K562 (cell line): ENCODE measurements at regions not wholly inside any gene's neighbourhood (a gene's known extent, or its start where the extent isn't known, plus 50 kb on each side); places are given as distances from the start of the nearest gene placed in this dataset.

Experiments
- ATAC-seq: fragments of 200-7000 bp; cut with Tn5 transposase; 3 replicates; pipeline ENCODE4 v1.9.1; 2020; ENCODE audit warnings: moderate library complexity
- BruUV-seq: library from RNA; stranded (reverse); fragments of 400-500 nt; replicated peaks from 2 replicates; lab custom pipeline; 2021; lab: Mats Ljungman, UMichigan
- CTCF ChIA-PET: fragments of 300-600 bp; formaldehyde crosslinking; extraction: SDS; loops from one replicate; lab custom pipeline; 2021; ENCODE audit warnings: low intra/inter-chr PET ratio; lab: Yijun Ruan, JAX
- POLR2A ChIA-PET: fragments of 300-600, 350-650 bp; sonication (Branson Sonifier 250); formaldehyde crosslinking; extraction: SDS; loops from one replicate; lab custom pipeline; 2021; ENCODE audit warnings: antibody characterized with exemption, inconsistent platforms; lab: Yijun Ruan, JAX
- DNase-seq, 4 experiments: peaks; one replicate each; pipeline versions ENCODE4 v3.0.0 to v3.0.0-alpha.2; 2011 to 2018; ENCODE audit warnings: low spot score in 3 of 4, mixed read lengths in 3 of 4; ENCODE audit errors: extremely low read depth in 1 of 4
- FAIRE-seq: peaks from 2 replicates; lab custom pipeline; 2011; peaks lifted over from hg19 to GRCh38; lab: Jason Lieb, UNC
- H2AFZ ChIP-seq: 2 replicates; pipeline ENCODE4 v1.6.0; 2011; ENCODE audit warnings: low read depth, low read length, control low read depth, inconsistent platforms
- H3K27ac ChIP-seq: fragments of 200-600 bp; 3 replicates; pipeline ENCODE4 v1.8.0; 2011; ENCODE audit warnings: low read depth, mild to moderate bottlenecking, control low read depth, inconsistent platforms, low read length, moderate library complexity, mixed read lengths; ENCODE audit errors: extremely low read depth
- H3K27me3 ChIP-seq, 2 experiments: fragments of 300-600 bp in 1 of 2; 2 replicates in 1 of 2; 3 replicates in 1 of 2; pipeline versions ENCODE4 v1.6.0 to v1.8.0; 2011; ENCODE audit warnings: inconsistent platforms in 2 of 2, low read length in 2 of 2, mild to moderate bottlenecking in 1 of 2, mixed read lengths in 1 of 2, moderate library complexity in 1 of 2; ENCODE audit not compliant: control insufficient read depth in 2 of 2, insufficient read depth in 2 of 2
- H3K36me3 ChIP-seq: fragments of 300-600 bp; 3 replicates; pipeline ENCODE4 v1.8.0; 2011; ENCODE audit warnings: mild to moderate bottlenecking, low read length, inconsistent platforms; ENCODE audit not compliant: control insufficient read depth, insufficient read depth
- H3K4me1 ChIP-seq, 2 experiments: fragments of 200-600 bp in 1 of 2; replicated peaks in 1 of 2; 2 replicates in 1 of 2; 3 replicates in 1 of 2; pipeline versions ENCODE4 v1.5.1 to v1.8.0; 2011; ENCODE audit warnings: inconsistent platforms in 2 of 2, low read length in 2 of 2, mild to moderate bottlenecking in 1 of 2, mixed read lengths in 1 of 2, moderate library complexity in 1 of 2; ENCODE audit not compliant: control insufficient read depth in 2 of 2, insufficient read depth in 2 of 2
- H3K4me2 ChIP-seq: 2 replicates; pipeline ENCODE4 v1.6.1; 2011; ENCODE audit warnings: low read length, control low read depth, inconsistent platforms, mixed read lengths; ENCODE audit not compliant: insufficient read depth
- H3K4me3 ChIP-seq: fragments of 200-600 bp; sonication (generic), shearing (Covaris generic); 2 replicates; pipeline ENCODE4 v1.5.1; 2016; ENCODE audit warnings: control low read depth, inconsistent platforms
- H3K79me2 ChIP-seq: fragments of 200-600 bp; 3 replicates; pipeline ENCODE4 v1.8.0; 2011; ENCODE audit warnings: low read length, inconsistent platforms; ENCODE audit not compliant: control insufficient read depth, insufficient read depth
- H3K9ac ChIP-seq, 2 experiments: 2 replicates each; pipeline versions ENCODE4 v1.6.0 to v1.6.1; 2011; ENCODE audit warnings: low read depth in 2 of 2, low read length in 2 of 2, control low read depth in 1 of 2, inconsistent platforms in 1 of 2, mild to moderate bottlenecking in 1 of 2, mixed read lengths in 1 of 2; ENCODE audit not compliant: insufficient read depth in 1 of 2
- H3K9me1 ChIP-seq: one replicate; pipeline ENCODE4 v1.6.0; 2011; ENCODE audit warnings: inconsistent platforms, mild to moderate bottlenecking, low read length, moderate library complexity; ENCODE audit not compliant: control insufficient read depth, insufficient read depth
- H3K9me3 ChIP-seq: replicated peaks from 2 replicates; pipeline ENCODE4 v1.5.1; 2011; ENCODE audit warnings: low read depth, low read length, inconsistent platforms; ENCODE audit not compliant: control insufficient read depth, insufficient read depth
- H4K20me1 ChIP-seq: replicated peaks from 2 replicates; pipeline ENCODE4 v1.6.1; 2011; ENCODE audit warnings: low read length, inconsistent platforms, mixed read lengths; ENCODE audit not compliant: control insufficient read depth, insufficient read depth
- BMI1 ChIP-seq: fragments of 150-350 bp; IDR thresholded peaks from 2 replicates; pipeline ENCODE4 v1.6.1; 2014; ENCODE audit warnings: low read length
- CCNT2 ChIP-seq: IDR thresholded peaks from 2 replicates; pipeline ENCODE4 v1.6.1; 2011; ENCODE audit warnings: borderline replicate concordance, low read depth, mild to moderate bottlenecking, moderate library complexity, mixed read lengths, low read length; ENCODE audit not compliant: insufficient read length; ENCODE audit errors: extremely low read depth
- ILK ChIP-seq: fragments of 450-650 bp; IDR thresholded peaks from 2 replicates; pipeline ENCODE4 v1.6.1; 2016; ENCODE audit warnings: missing genetic modification characterization, low read depth, mild to moderate bottlenecking, missing compliant biosample characterization, moderate library complexity, borderline replicate concordance
- KLF10 ChIP-seq: fragments of 250-450 bp; sonication (Bioruptor Pico); IDR thresholded peaks from 2 replicates; pipeline ENCODE4 v1.6.1; 2021; ENCODE audit warnings: matching md5 sums
- OTX1 ChIP-seq: fragments of 450-650 bp; formaldehyde crosslinking; IDR thresholded peaks from 2 replicates; pipeline ENCODE4 v1.4.0; 2022; ENCODE audit warnings: mild to moderate bottlenecking
- RBM15 ChIP-seq: fragments of 200-400 bp; formaldehyde crosslinking; IDR thresholded peaks from 2 replicates; pipeline ENCODE4 v1.6.1; 2018; ENCODE audit warnings: mild to moderate bottlenecking, low read length, moderate library complexity; ENCODE audit not compliant: insufficient read depth
- RBM25 ChIP-seq: fragments of 200-400 bp; formaldehyde crosslinking; IDR thresholded peaks from 2 replicates; pipeline ENCODE4 v1.6.1; 2018; ENCODE audit warnings: low read length, low read depth, moderate library complexity; ENCODE audit not compliant: severe bottlenecking
- SMAD1 ChIP-seq: fragments of 150-350 bp; IDR thresholded peaks from 2 replicates; pipeline ENCODE4 v1.6.1; 2014; ENCODE audit warnings: low read length, low read depth; ENCODE audit not compliant: partially characterized antibody
- WGBS: fragments of 100-300 bp; shearing (Covaris generic); methylation state at CpG from one replicate; pipeline ENCODE4 v1.1.6; 2016; ENCODE audit warnings: low coverage, mixed read lengths; ENCODE audit not compliant: insufficient coverage; ENCODE audit errors: missing lambda C conversion rate; 5-methylcytosine and 5-hydroxymethylcytosine counted together
- in situ Hi-C: fragments of 300-500 bp; cut with MboI; formaldehyde crosslinking; loops from 4 replicates; pipeline ENCODE4 v1.15.0; 2018; ENCODE audit warnings: inconsistent platforms, mixed read lengths
- intact Hi-C: fragments of 100-400 bp; cut with micrococcal nuclease; formaldehyde crosslinking; loops from 2 replicates; pipeline ENCODE4 v1.14.2; 2022
- TF ChIP-seq, protein P1 (sequence below): fragments of 450-650 bp; conservative IDR thresholded peaks from 2 replicates; pipeline ENCODE4 v1.6.1; 2016; ENCODE audit warnings: missing genetic modification characterization, low read depth, mild to moderate bottlenecking, control low read depth, missing compliant biosample characterization

DNA sequence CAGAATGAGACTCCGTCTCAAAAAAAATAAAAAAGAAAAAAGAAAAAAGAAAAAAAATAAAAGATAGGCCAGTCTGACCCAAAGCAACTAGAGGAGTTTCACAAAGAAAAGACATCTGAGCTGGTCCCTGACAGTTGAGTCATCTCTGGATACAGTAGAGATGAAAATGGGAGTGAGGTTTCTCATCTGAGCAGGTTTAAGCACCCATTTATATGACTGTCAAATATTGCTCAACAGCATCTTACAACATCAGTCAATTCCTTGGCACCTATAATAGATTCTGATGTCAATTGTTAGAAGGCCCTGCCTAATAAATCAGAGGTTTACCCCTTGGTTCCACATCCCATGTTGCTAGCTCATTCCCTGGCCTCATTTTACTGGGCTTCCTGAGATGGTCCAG, 490.5 kb downstream of the MAGEE1 start:
- ChIA-PET CTCF (no interaction called here), POLR2A (no interaction called here)
- Histone ChIP-seq H2AFZ (no peak overlapping the region), H3K9ac (no peak overlapping the region), H3K9me3 (no peaks in the 10 kb centered on the region), H3K9me1 (no peaks in the 10 kb centered on the region), H3K27me3 (no peaks in the 10 kb centered on the region), H3K4me3 (no peak overlapping the region), H3K4me2 (no peak overlapping the region), H3K4me1 (no peaks in the 10 kb centered on the region), H3K36me3 (no peaks in the 10 kb centered on the region), H4K20me1 (no peaks in the 10 kb centered on the region), H3K79me2 (no peaks in the 10 kb centered on the region), H3K27ac (no peak overlapping the region)
- intact Hi-C loops (no loop called here), in situ Hi-C loops (no loop called here)
- DNase-seq (no peak), ATAC-seq (no peak), FAIRE-seq (no peak)
- no peak for TF ChIP-seq RBM15
- TF ChIP-seq, protein P1, sequence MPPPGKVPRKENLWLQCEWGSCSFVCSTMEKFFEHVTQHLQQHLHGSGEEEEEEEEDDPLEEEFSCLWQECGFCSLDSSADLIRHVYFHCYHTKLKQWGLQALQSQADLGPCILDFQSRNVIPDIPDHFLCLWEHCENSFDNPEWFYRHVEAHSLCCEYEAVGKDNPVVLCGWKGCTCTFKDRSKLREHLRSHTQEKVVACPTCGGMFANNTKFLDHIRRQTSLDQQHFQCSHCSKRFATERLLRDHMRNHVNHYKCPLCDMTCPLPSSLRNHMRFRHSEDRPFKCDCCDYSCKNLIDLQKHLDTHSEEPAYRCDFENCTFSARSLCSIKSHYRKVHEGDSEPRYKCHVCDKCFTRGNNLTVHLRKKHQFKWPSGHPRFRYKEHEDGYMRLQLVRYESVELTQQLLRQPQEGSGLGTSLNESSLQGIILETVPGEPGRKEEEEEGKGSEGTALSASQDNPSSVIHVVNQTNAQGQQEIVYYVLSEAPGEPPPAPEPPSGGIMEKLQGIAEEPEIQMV (tag) = no peak
- no peak for TF ChIP-seq OTX1
- no TSS peak for BruUV-seq
- WGBS = no CpG with 5 or more reads among the region's 1 CpG

DNA sequence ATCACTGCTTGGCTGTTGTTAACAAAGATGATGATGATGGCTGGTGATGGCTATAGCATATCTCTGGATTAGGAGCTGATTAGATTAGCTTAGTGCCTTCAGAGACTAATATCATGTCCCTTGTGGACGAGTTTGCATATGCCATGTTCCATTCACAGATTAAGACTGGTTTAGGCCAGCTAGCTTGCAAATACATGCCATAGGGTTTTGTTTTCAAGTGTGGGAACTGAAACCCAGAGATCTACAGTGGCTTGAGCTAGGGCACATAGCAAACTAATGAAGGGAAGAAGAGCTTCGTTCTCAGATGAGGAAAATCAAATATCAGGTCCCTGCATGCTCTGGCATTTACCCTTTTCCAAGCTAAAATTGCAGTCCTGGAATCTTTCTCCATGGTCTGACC, 492.3 kb downstream of the MAGEE1 start:
- Histone ChIP-seq H2AFZ (no peak overlapping the region), H3K79me2 (no peaks in the 10 kb centered on the region), H3K9me3 (no peaks in the 10 kb centered on the region), H3K9ac (no peak overlapping the region), H3K36me3 (no peaks in the 10 kb centered on the region), H3K27ac (no peak overlapping the region), H3K4me1 (no peaks in the 10 kb centered on the region), H3K27me3 (no peaks in the 10 kb centered on the region), H4K20me1 (no peaks in the 10 kb centered on the region), H3K9me1 (no peaks in the 10 kb centered on the region)
- intact Hi-C loops = no loop called here
- ChIA-PET CTCF (no interaction called here), POLR2A (interaction anchor here (0.6 kb wide), 1 partner anchor 1998 kb away, joined by 3 read pairs; no protein-coding TSS in a partner anchor)
- ATAC-seq (no peak), DNase-seq (no peak)
- in situ Hi-C loops = no loop called here
- TF ChIP-seq ILK (tag) = no peak
- TF ChIP-seq BMI1 = no peak
- no peak for TF ChIP-seq RBM25
- TF ChIP-seq KLF10 (CRISPR knock-in tag) = no peak
- TF ChIP-seq SMAD1 = no peak
- TF ChIP-seq CCNT2 = no peak
- TF ChIP-seq, all 486 proteins: peak for 0
- Histone ChIP-seq H3K4me3 (no peak overlapping the region), H3K4me2 (no peak overlapping the region)
- 0% methylated on average over 1 of the region's 2 CpGs for WGBS
- FAIRE-seq = no peak
- no TSS peak for BruUV-seq
